SK-N-SH (cell line): ENCODE measurements at regions not wholly inside any gene's neighbourhood (a gene's known extent, or its start where the extent isn't known, plus 50 kb on each side); places are given as distances from the start of the nearest gene placed in this dataset.
"Not testable (repeated sequence)": the region's sequence is repeated elsewhere in the genome, so short reads cannot be mapped to it uniquely, and the experiment has no call there.

Source experiments
- CTCF ChIA-PET: fragments of 300-600, 350-600 bp; formaldehyde crosslinking; extraction: SDS; loops from one replicate; lab custom pipeline; 2021; lab: Yijun Ruan, JAX
- POLR2A ChIA-PET: fragments of 350-600 bp; sonication (Branson Sonifier 250); formaldehyde crosslinking; extraction: SDS; loops from one replicate; lab custom pipeline; 2020; ENCODE audit warnings: antibody characterized with exemption, inconsistent platforms; lab: Yijun Ruan, JAX
- DNase-seq: peaks from one replicate; pipeline ENCODE4 v3.0.0; 2012
- H2AFZ ChIP-seq: fragments of 200-600 bp; sonication (generic); 2 replicates; pipeline ENCODE4 v1.8.1; 2016; ENCODE audit warnings: antibody characterized with exemption, mild to moderate bottlenecking, low read depth
- H3F3A ChIP-seq: fragments of 200-600 bp; sonication (generic); replicated peaks from 2 replicates; pipeline ENCODE3; 2016; ENCODE audit warnings: antibody characterized with exemption, mild to moderate bottlenecking; ENCODE audit not compliant: insufficient read depth
- H3K27ac ChIP-seq, 2 experiments: fragments of 200-500 bp in 1 of 2; fragments of 200-600 bp in 1 of 2; sonication (Bioruptor generic) in 1 of 2; sonication (generic), shearing (Covaris generic) in 1 of 2; 2 replicates each; pipeline versions ENCODE4 v1.5.1 to v1.6.1; 2014 to 2016; ENCODE audit warnings: low read depth in 2 of 2, inconsistent platforms in 1 of 2, low read length in 1 of 2, mild to moderate bottlenecking in 1 of 2, mixed read lengths in 1 of 2
- H3K27me3 ChIP-seq: fragments of 200-600 bp; sonication (generic), shearing (Covaris generic); 2 replicates; pipeline ENCODE4 v1.6.1; 2016; ENCODE audit warnings: mixed run types; ENCODE audit not compliant: insufficient read depth
- H3K36me3 ChIP-seq, 2 experiments: fragments of 200-500 bp in 1 of 2; fragments of 200-600 bp in 1 of 2; sonication (Bioruptor generic) in 1 of 2; sonication (generic) in 1 of 2; replicated peaks in 1 of 2; 2 replicates each; pipeline versions ENCODE3 to v1.5.1; 2014 to 2016; ENCODE audit warnings: low read length in 1 of 2, mild to moderate bottlenecking in 1 of 2; ENCODE audit not compliant: insufficient read depth in 2 of 2, control insufficient read depth in 1 of 2
- H3K4me1 ChIP-seq, 2 experiments: fragments of 200-500 bp in 1 of 2; fragments of 200-600 bp in 1 of 2; sonication (Bioruptor generic) in 1 of 2; sonication (generic), shearing (Covaris generic) in 1 of 2; 2 replicates each; pipeline versions ENCODE4 v1.5.1 to v1.6.1; 2014 to 2016; ENCODE audit warnings: low read depth in 1 of 2, low read length in 1 of 2, mixed run types in 1 of 2; ENCODE audit not compliant: insufficient read depth in 2 of 2, control insufficient read depth in 1 of 2
- H3K4me2 ChIP-seq: fragments of 200-600 bp; sonication (generic), shearing (Covaris generic); 2 replicates; pipeline ENCODE4 v1.6.1; 2017; ENCODE audit warnings: mixed run types
- H3K4me3 ChIP-seq, 2 experiments: fragments of 200-500 bp in 1 of 2; fragments of 200-600 bp in 1 of 2; sonication (Bioruptor generic) in 1 of 2; sonication (generic), shearing (Covaris generic) in 1 of 2; 2 replicates each; pipeline versions ENCODE4 v1.5.1 to v1.8.1; 2014 to 2016; ENCODE audit warnings: low read depth in 2 of 2, inconsistent platforms in 1 of 2, low read length in 1 of 2, mild to moderate bottlenecking in 1 of 2, mixed read lengths in 1 of 2, moderate library complexity in 1 of 2
- H3K79me2 ChIP-seq: fragments of 200-600 bp; sonication (generic); 2 replicates; pipeline ENCODE4 v1.8.1; 2017; ENCODE audit warnings: mild to moderate bottlenecking; ENCODE audit not compliant: insufficient read depth
- H3K9ac ChIP-seq: fragments of 200-600 bp; sonication (generic); 2 replicates; pipeline ENCODE4 v1.6.1; 2017; ENCODE audit warnings: mixed run types
- H3K9me2 ChIP-seq: fragments of 200-600 bp; sonication (generic); 2 replicates; pipeline ENCODE4 v1.6.1; 2017; ENCODE audit warnings: mixed run types
- H3K9me3 ChIP-seq: fragments of 200-600 bp; sonication (generic); 2 replicates; pipeline ENCODE4 v1.6.1; 2017; ENCODE audit warnings: mixed run types, mild to moderate bottlenecking, moderate library complexity
- H4K20me1 ChIP-seq: fragments of 200-600 bp; sonication (generic); 2 replicates; pipeline ENCODE4 v1.6.1; 2017; ENCODE audit warnings: mild to moderate bottlenecking, mixed run types; ENCODE audit not compliant: insufficient read depth
- EZH2phosphoT487 ChIP-seq: fragments of 200-600 bp; sonication (generic); IDR thresholded peaks from 2 replicates; pipeline ENCODE4 v1.6.1; 2017; ENCODE audit warnings: low read depth, mixed run types, mild to moderate bottlenecking, antibody characterized with exemption, moderate library complexity, borderline replicate concordance
- FOXJ3 ChIP-seq: sonication (generic); formaldehyde crosslinking; IDR thresholded peaks from 2 replicates; pipeline ENCODE4 v1.5.1; 2020; ENCODE audit warnings: mild to moderate bottlenecking, missing genetic modification reagents
- FOXM1 ChIP-seq: IDR thresholded peaks from 2 replicates; pipeline ENCODE4 v1.4.0; 2012; ENCODE audit warnings: low read depth, mild to moderate bottlenecking
- POLR2AphosphoS5 ChIP-seq: IDR thresholded peaks from 2 replicates; pipeline ENCODE4 v1.6.1; 2012; ENCODE audit warnings: low read depth, low read length
- RCOR1 ChIP-seq: fragments of 150-350 bp; IDR thresholded peaks from 2 replicates; pipeline ENCODE4 v1.6.1; 2017; ENCODE audit warnings: antibody characterized with exemption, low read length
- RFX5 ChIP-seq: IDR thresholded peaks from 2 replicates; pipeline ENCODE4 v1.6.1; 2012; ENCODE audit warnings: mild to moderate bottlenecking, improper control_type of control experiment, low read length
- RXRA ChIP-seq: IDR thresholded peaks from 2 replicates; pipeline ENCODE4 v1.4.0; 2012; ENCODE audit warnings: low read depth, mild to moderate bottlenecking, borderline replicate concordance
- TAF1 ChIP-seq: IDR thresholded peaks from 2 replicates; pipeline ENCODE4 v1.6.1; 2012; ENCODE audit warnings: low read depth, mild to moderate bottlenecking, low read length, moderate library complexity, borderline replicate concordance
- YY1 ChIP-seq: IDR thresholded peaks from 2 replicates; pipeline ENCODE4 v1.4.0; 2012; ENCODE audit warnings: low read depth, mild to moderate bottlenecking
- WGBS: methylation state at CpG from one replicate; pipeline ENCODE4 v1.1.6; 2017; ENCODE audit warnings: low lambda C conversion rate; 5-methylcytosine and 5-hydroxymethylcytosine counted together
- TF ChIP-seq, protein P1 (sequence below): IDR thresholded peaks from 2 replicates; pipeline ENCODE4 v1.6.1; 2012; ENCODE audit warnings: mild to moderate bottlenecking, low read depth, low read length, moderate library complexity
- TF ChIP-seq, protein P2 (sequence below): IDR thresholded peaks from 2 replicates; pipeline ENCODE4; 2012
- TF ChIP-seq, protein P3 (sequence below): IDR thresholded peaks from 2 replicates; pipeline ENCODE4 v1.4.0; 2012; ENCODE audit warnings: low read depth, borderline replicate concordance
- TF ChIP-seq, protein P4 (sequence below): IDR thresholded peaks from 2 replicates; pipeline ENCODE4 v1.4.0; 2012; ENCODE audit warnings: low read depth

DNA sequence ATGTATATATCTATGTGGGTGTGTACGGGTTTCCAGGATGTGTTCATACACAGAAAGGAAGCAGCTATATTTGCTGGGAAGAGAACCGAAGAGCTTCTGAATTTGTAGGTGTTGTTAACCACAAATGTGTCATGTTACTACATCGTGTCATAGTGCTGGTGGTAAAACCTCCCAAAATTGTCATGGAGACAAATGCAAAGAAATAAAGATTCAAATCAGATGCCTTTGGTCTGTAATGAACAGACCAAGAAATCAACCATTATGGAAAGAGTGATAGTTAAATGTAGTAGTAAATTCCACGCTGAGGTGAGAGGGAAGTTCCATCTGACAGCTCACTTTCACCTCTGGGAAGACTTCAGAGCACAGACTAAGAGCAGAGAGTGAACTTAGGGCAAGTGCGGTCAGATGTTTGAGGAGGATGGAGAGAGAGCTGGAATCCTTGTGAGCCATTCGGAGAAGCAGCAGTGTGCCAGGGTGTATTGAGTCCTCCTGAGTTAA lies 487.5 kb downstream of the TMEM121 start (continued):
- TF ChIP-seq, protein P1, sequence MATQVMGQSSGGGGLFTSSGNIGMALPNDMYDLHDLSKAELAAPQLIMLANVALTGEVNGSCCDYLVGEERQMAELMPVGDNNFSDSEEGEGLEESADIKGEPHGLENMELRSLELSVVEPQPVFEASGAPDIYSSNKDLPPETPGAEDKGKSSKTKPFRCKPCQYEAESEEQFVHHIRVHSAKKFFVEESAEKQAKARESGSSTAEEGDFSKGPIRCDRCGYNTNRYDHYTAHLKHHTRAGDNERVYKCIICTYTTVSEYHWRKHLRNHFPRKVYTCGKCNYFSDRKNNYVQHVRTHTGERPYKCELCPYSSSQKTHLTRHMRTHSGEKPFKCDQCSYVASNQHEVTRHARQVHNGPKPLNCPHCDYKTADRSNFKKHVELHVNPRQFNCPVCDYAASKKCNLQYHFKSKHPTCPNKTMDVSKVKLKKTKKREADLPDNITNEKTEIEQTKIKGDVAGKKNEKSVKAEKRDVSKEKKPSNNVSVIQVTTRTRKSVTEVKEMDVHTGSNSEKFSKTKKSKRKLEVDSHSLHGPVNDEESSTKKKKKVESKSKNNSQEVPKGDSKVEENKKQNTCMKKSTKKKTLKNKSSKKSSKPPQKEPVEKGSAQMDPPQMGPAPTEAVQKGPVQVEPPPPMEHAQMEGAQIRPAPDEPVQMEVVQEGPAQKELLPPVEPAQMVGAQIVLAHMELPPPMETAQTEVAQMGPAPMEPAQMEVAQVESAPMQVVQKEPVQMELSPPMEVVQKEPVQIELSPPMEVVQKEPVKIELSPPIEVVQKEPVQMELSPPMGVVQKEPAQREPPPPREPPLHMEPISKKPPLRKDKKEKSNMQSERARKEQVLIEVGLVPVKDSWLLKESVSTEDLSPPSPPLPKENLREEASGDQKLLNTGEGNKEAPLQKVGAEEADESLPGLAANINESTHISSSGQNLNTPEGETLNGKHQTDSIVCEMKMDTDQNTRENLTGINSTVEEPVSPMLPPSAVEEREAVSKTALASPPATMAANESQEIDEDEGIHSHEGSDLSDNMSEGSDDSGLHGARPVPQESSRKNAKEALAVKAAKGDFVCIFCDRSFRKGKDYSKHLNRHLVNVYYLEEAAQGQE: no peak
- TF ChIP-seq RXRA: no peak
- TF ChIP-seq, protein P2, sequence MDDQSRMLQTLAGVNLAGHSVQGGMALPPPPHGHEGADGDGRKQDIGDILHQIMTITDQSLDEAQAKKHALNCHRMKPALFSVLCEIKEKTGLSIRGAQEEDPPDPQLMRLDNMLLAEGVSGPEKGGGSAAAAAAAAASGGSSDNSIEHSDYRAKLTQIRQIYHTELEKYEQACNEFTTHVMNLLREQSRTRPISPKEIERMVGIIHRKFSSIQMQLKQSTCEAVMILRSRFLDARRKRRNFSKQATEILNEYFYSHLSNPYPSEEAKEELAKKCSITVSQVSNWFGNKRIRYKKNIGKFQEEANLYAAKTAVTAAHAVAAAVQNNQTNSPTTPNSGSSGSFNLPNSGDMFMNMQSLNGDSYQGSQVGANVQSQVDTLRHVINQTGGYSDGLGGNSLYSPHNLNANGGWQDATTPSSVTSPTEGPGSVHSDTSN: no peak

DNA sequence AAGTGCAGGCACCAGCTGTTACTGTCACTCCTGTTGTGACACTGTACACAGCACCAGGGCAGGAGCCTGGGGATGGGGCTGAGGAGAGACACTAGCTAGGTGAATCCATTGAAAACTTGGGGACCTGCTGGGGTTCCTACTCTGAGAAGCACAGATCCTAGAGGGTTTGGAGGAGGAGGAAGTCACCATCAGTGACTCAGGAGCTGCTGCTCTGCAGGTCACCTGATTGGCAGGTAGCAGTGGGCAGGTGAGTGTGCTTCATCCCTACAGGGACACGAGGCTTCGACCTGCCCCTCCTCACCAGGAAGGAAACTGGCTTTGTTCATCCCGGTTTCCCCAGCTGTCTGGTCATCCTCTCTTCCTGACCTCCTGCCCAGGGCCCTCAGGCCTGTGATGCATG lies 491.6 kb downstream of the TMEM121 start:
- H3K79me2 ChIP-seq, H3K9me3 ChIP-seq, H4K20me1 ChIP-seq, H3K4me3 ChIP-seq, H3K27ac ChIP-seq, CTCF ChIA-PET, H3K4me1 ChIP-seq, POLR2A ChIA-PET, H3K9ac ChIP-seq, H3K9me2 ChIP-seq, DNase-seq, H3K4me2 ChIP-seq, H3K36me3 ChIP-seq, H2AFZ ChIP-seq, H3F3A ChIP-seq: not testable (repeated sequence)
- WGBS: 0% methylated on average over 1 of the region's 3 CpGs
- H3K27me3 ChIP-seq: peaks cover 23% of the 10 kb centered on the region; the same call in 1 of the 2 replicates

DNA sequence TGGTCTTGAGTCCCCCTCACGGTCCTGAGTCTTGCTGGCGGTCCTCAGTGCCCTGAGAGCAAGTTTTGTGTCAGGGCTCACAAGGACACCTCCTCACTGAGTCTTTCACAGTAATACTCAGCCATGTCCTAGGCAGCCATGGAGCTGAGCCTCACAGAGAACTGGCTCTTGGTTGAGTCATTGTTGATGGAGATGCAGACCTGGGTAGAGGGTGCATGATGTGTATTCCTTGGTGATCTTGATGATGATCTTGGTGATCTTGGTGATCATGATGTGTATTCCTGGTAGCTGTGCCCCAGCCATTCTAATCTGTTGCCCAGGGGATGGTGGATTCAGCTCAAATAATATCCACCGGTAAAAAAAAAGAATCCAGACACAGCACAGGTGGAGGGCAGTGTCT lies 495.4 kb downstream of the TMEM121 start:
- POLR2A ChIA-PET: no interaction called here
- TF ChIP-seq FOXJ3 (no peak), EZH2phosphoT487 (no peak), RFX5 (no peak), TAF1 (no peak), RCOR1 (no peak), POLR2AphosphoS5 (no peak), YY1 (no peak), FOXM1 (no peak), RXRA (no peak)
- TF ChIP-seq, protein P3, sequence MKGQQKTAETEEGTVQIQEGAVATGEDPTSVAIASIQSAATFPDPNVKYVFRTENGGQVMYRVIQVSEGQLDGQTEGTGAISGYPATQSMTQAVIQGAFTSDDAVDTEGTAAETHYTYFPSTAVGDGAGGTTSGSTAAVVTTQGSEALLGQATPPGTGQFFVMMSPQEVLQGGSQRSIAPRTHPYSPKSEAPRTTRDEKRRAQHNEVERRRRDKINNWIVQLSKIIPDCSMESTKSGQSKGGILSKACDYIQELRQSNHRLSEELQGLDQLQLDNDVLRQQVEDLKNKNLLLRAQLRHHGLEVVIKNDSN: no peak
- TF ChIP-seq, protein P4, sequence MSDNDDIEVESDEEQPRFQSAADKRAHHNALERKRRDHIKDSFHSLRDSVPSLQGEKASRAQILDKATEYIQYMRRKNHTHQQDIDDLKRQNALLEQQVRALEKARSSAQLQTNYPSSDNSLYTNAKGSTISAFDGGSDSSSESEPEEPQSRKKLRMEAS: no peak
- TF ChIP-seq, protein P1: no peak

More for the DNA sequence above, 495.4 kb downstream of the TMEM121 start:
- H3K27me3 ChIP-seq: no peaks in the 10 kb centered on the region; the same call in 1 of the 2 replicates
- no peak overlapping the region for H3K4me2 ChIP-seq
- no peak overlapping the region for H3K4me3 ChIP-seq
- no peak overlapping the region for H3K27ac ChIP-seq
- no peak overlapping the region for H2AFZ ChIP-seq
- 0% methylated on average over 1 of the region's 3 CpGs for WGBS
- no peak for DNase-seq
- H3K9me3 ChIP-seq: no peaks in the 10 kb centered on the region
- no peaks in the 10 kb centered on the region for H3K36me3 ChIP-seq
- H3F3A ChIP-seq: no peaks in the 10 kb centered on the region
- H3K9ac ChIP-seq: no peak overlapping the region
- CTCF ChIA-PET: no interaction called here
- H3K9me2 ChIP-seq: no peaks in the 10 kb centered on the region
- H4K20me1 ChIP-seq: no peaks in the 10 kb centered on the region
- H3K4me1 ChIP-seq: no peaks in the 10 kb centered on the region
- H3K79me2 ChIP-seq: no peaks in the 10 kb centered on the region
